ENCODE measurements at regions not wholly inside any gene's neighbourhood (a gene's known extent, or its start where the extent isn't known, plus 50 kb on each side); places are given as distances from the start of the nearest gene placed in this dataset.

- TF ChIP-seq CTCF (IDR thresholded peaks at IDR 0.05 in 2 of 3, conservative IDR thresholded peaks at IDR 0.05 in 1 of 3; ENCODE audit: borderline replicate concordance in 1 of 3, insufficient read depth in 1 of 3, low read depth in 2 of 3, low read length in 2 of 3) (no peak), RAD21 (IDR thresholded peaks at IDR 0.05; ENCODE audit: low read depth) (no peak), CBX3 (IDR thresholded peaks at IDR 0.05; ENCODE audit: low read depth) (no peak), POLR2A (IDR thresholded peaks at IDR 0.05; ENCODE audit: borderline replicate concordance, extremely low read depth, insufficient read depth, insufficient read length) (no peak), EZH2phosphoT487 (IDR thresholded peaks at IDR 0.05; ENCODE audit: borderline replicate concordance) (no peak), EZH2 (IDR thresholded peaks at IDR 0.05) (no peak), ZNF274 (IDR thresholded peaks at IDR 0.05; ENCODE audit: low read depth, low read length) (no peak), ELF1 (IDR thresholded peaks at IDR 0.05; ENCODE audit: borderline replicate concordance, low read depth) (no peak), TCF7L2 (IDR thresholded peaks at IDR 0.05; ENCODE audit: borderline replicate concordance, extremely low read depth, insufficient read depth, insufficient read length) (no peak), REST (IDR thresholded peaks at IDR 0.05; ENCODE audit: low read depth) (no peak), SRF (IDR thresholded peaks at IDR 0.05; ENCODE audit: low read depth) (no peak), YY1 (IDR thresholded peaks at IDR 0.05; ENCODE audit: extremely low read depth, insufficient replicate concordance, low read depth, low read length) (no peak), FOSL1 (IDR thresholded peaks at IDR 0.05; ENCODE audit: low read depth) (no peak)
- TF ChIP-seq, protein P1, sequence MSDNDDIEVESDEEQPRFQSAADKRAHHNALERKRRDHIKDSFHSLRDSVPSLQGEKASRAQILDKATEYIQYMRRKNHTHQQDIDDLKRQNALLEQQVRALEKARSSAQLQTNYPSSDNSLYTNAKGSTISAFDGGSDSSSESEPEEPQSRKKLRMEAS (IDR thresholded peaks at IDR 0.05): no peak
Measured at GRCh38 chr4:189765736-189766135, 174.9 kb upstream of the FRG1 start.
